Hepatocyte (in vitro differentiated cells): ENCODE measurements at regions not wholly inside any gene's neighbourhood (a gene's known extent, or its start where the extent isn't known, plus 50 kb on each side); places are given as distances from the start of the nearest gene placed in this dataset.

ENCODE experiments used
- EZH2 ChIP-seq: fragments of 200-600 bp; sonication (generic); IDR thresholded peaks from 2 replicates; pipeline ENCODE4 v1.6.1; 2016; ENCODE audit warnings: antibody characterized with exemption, mild to moderate bottlenecking, borderline replicate concordance
- EZH2phosphoT487 ChIP-seq: fragments of 200-600 bp; sonication (generic); IDR thresholded peaks from one replicate; pipeline ENCODE4 v1.6.1; 2018; ENCODE audit warnings: antibody characterized with exemption, mild to moderate bottlenecking, low read depth, moderate library complexity; ENCODE audit not compliant: unreplicated experiment, severe bottlenecking
- TF ChIP-seq, protein P1 (sequence below): fragments of 200-600 bp; sonication (generic); IDR thresholded peaks from 2 replicates; pipeline ENCODE4 v1.5.1; 2016; ENCODE audit warnings: antibody characterized with exemption, mild to moderate bottlenecking; ENCODE audit not compliant: poor library complexity

DNA sequence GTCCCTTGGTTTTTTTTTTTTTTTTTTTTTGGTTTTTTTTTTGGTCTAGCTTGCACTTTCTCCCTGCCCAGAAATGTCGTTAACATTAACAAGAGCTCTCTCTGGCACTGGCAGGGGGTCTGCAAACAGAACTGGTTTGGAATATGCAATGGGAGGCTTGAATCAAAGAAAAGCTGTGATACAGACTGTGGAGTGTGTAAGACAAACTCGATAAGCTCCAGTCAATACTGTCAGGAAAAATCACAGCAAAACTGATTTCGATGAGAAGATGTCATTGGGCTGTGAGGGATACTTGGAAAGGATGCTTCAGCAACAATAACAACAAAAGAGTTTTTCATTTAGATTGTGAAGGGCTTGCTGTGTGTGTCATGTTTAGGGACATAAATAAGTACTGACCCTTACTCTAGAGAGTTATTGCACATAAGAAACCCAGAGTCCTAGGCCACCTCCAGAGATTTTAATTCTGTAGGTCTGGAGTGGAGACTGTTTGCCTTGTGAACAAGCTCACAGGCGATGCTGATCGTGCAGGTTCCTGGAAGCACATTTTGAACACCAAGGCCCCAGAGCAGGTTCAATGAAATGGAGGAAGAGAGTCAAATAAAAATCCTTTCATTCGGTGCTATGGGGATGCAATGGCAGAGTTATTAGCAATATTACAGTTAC lies 470.7 kb upstream of the RBFOX1 start:
- TF ChIP-seq EZH2phosphoT487 = no peak
- no peak for TF ChIP-seq EZH2
- TF ChIP-seq, protein P1, sequence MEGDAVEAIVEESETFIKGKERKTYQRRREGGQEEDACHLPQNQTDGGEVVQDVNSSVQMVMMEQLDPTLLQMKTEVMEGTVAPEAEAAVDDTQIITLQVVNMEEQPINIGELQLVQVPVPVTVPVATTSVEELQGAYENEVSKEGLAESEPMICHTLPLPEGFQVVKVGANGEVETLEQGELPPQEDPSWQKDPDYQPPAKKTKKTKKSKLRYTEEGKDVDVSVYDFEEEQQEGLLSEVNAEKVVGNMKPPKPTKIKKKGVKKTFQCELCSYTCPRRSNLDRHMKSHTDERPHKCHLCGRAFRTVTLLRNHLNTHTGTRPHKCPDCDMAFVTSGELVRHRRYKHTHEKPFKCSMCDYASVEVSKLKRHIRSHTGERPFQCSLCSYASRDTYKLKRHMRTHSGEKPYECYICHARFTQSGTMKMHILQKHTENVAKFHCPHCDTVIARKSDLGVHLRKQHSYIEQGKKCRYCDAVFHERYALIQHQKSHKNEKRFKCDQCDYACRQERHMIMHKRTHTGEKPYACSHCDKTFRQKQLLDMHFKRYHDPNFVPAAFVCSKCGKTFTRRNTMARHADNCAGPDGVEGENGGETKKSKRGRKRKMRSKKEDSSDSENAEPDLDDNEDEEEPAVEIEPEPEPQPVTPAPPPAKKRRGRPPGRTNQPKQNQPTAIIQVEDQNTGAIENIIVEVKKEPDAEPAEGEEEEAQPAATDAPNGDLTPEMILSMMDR = no peak
